OCI-LY3 (cell line): ENCODE measurements at regions not wholly inside any gene's neighbourhood (a gene's known extent, or its start where the extent isn't known, plus 50 kb on each side); places are given as distances from the start of the nearest gene placed in this dataset.

ENCODE experiments used
- CTCF ChIP-seq: fragments of 200-600, 300-600 bp; sonication (generic); IDR thresholded peaks from 2 replicates; pipeline ENCODE4 v1.5.1; 2014; ENCODE audit warnings: antibody characterized with exemption, low read length, low read depth
- EZH2phosphoT487 ChIP-seq: fragments of 200-600 bp; shearing (Covaris generic); IDR thresholded peaks from 2 replicates; pipeline ENCODE4 v1.6.1; 2018; ENCODE audit warnings: antibody characterized with exemption, mixed run types, low read depth

- TF ChIP-seq CTCF (no peak), EZH2phosphoT487 (no peak)
Measured at GRCh38 chr13:108083056-108083455, 132.3 kb downstream of the LIG4 start.
